GM19238 (cell line): ENCODE measurements at regions not wholly inside any gene's neighbourhood (a gene's known extent, or its start where the extent isn't known, plus 50 kb on each side); places are given as distances from the start of the nearest gene placed in this dataset.
"Not testable (repeated sequence)": the region's sequence is repeated elsewhere in the genome, so short reads cannot be mapped to it uniquely, and the experiment has no call there.

Source experiments
- DNase-seq: peaks from one replicate; pipeline ENCODE4 v3.0.0; 2011; ENCODE audit warnings: low spot score; ENCODE audit not compliant: insufficient read length

- DNase-seq: no peak
Measured at GRCh38 chr13:74597526-74597925, 463.3 kb upstream of the KLF12 start.

- no peak for DNase-seq
Measured at GRCh38 chr13:74596691-74597090, 462.5 kb upstream of the KLF12 start.

- DNase-seq: no peak
Measured at GRCh38 chr13:74593688-74594087, 459.5 kb upstream of the KLF12 start.

- no peak for DNase-seq
Measured at GRCh38 chr13:74586847-74587246, 452.6 kb upstream of the KLF12 start.

- no peak for DNase-seq
Measured at GRCh38 chr13:74576420-74576819, 442.2 kb upstream of the KLF12 start.

- DNase-seq: no peak
Measured at GRCh38 chr13:74575729-74576125, 441.5 kb upstream of the KLF12 start.

GRCh38 chr13:74574964-74575728 lies 440.9 kb upstream of the KLF12 start:
- DNase-seq: no peak

- DNase-seq: no peak
Measured at GRCh38 chr13:74573654-74574053, 439.4 kb upstream of the KLF12 start.

GRCh38 chr13:74571811-74572210 lies 437.6 kb upstream of the KLF12 start:
- DNase-seq: no peak

GRCh38 chr13:74570834-74571233 lies 436.6 kb upstream of the KLF12 start:
- DNase-seq: no peak

- DNase-seq: no peak
Measured at GRCh38 chr13:74570046-74570445, 435.8 kb upstream of the KLF12 start.

- DNase-seq: no peak
Measured at GRCh38 chr13:74569251-74569650, 435.0 kb upstream of the KLF12 start.

- no peak for DNase-seq
Measured at GRCh38 chr13:74567485-74567884, 433.3 kb upstream of the KLF12 start.

- no peak for DNase-seq
Measured at GRCh38 chr13:74562381-74562780, 428.2 kb upstream of the KLF12 start.

- no peak for DNase-seq
Measured at GRCh38 chr13:74561155-74561554, 427.0 kb upstream of the KLF12 start.

- DNase-seq: no peak
Measured at GRCh38 chr13:74560325-74560724, 426.1 kb upstream of the KLF12 start.

- no peak for DNase-seq
Measured at GRCh38 chr13:74557870-74558269, 423.7 kb upstream of the KLF12 start.

GRCh38 chr13:74555651-74556420 lies 421.6 kb upstream of the KLF12 start:
- no peak for DNase-seq

GRCh38 chr13:74555276-74555625 lies 421.0 kb upstream of the KLF12 start:
- no peak for DNase-seq

- no peak for DNase-seq
Measured at GRCh38 chr13:74554569-74555275, 420.5 kb upstream of the KLF12 start.

GRCh38 chr13:74550039-74550438 lies 415.8 kb upstream of the KLF12 start:
- DNase-seq: no peak

GRCh38 chr13:74536649-74537048 lies 402.4 kb upstream of the KLF12 start:
- not testable (repeated sequence) for DNase-seq
